Karpas-422 (cell line): ENCODE measurements at regions not wholly inside any gene's neighbourhood (a gene's known extent, or its start where the extent isn't known, plus 50 kb on each side); places are given as distances from the start of the nearest gene placed in this dataset.

Source experiments
- DNase-seq: peaks from one replicate; pipeline ENCODE4 v3.0.0-alpha.2; 2015
- H2AFZ ChIP-seq: fragments of 200-600 bp; sonication (generic); 2 replicates; pipeline ENCODE4 v1.6.1; 2014; ENCODE audit warnings: antibody characterized with exemption, low read length, mixed read lengths
- H3K27ac ChIP-seq: fragments of 200-600 bp; sonication (generic); 2 replicates; pipeline ENCODE4 v1.5.1; 2014; ENCODE audit warnings: mild to moderate bottlenecking, low read length, moderate library complexity
- H3K27me3 ChIP-seq: fragments of 200-600 bp; sonication (generic); 2 replicates; pipeline ENCODE4 v1.6.1; 2014; ENCODE audit warnings: low read length, mixed read lengths
- H3K36me3 ChIP-seq: fragments of 200-600 bp; sonication (generic); 2 replicates; pipeline ENCODE4 v1.6.1; 2014; ENCODE audit warnings: low read length, mixed read lengths; ENCODE audit not compliant: insufficient read depth
- H3K4me1 ChIP-seq: fragments of 200-600 bp; sonication (generic); 2 replicates; pipeline ENCODE4 v1.6.1; 2014; ENCODE audit warnings: mild to moderate bottlenecking, low read length, mixed read lengths
- H3K4me2 ChIP-seq: fragments of 200-600 bp; sonication (generic); 2 replicates; pipeline ENCODE4 v1.6.1; 2014; ENCODE audit warnings: low read length, low read depth, mild to moderate bottlenecking; ENCODE audit not compliant: poor library complexity, severe bottlenecking
- H3K4me3 ChIP-seq: fragments of 200-600 bp; sonication (generic); 2 replicates; pipeline ENCODE4 v1.5.1; 2014; ENCODE audit warnings: mild to moderate bottlenecking, antibody characterized with exemption, low read length, mixed read lengths
- H3K79me2 ChIP-seq: fragments of 200-600 bp; sonication (generic); 2 replicates; pipeline ENCODE4 v1.6.1; 2014; ENCODE audit warnings: mild to moderate bottlenecking, low read length, mixed read lengths
- H3K9ac ChIP-seq: fragments of 200-600 bp; sonication (generic); 2 replicates; pipeline ENCODE4 v1.6.0; 2014; ENCODE audit warnings: low read length
- H3K9me2 ChIP-seq: fragments of 200-600 bp; sonication (generic), shearing (Covaris generic); replicated peaks from 2 replicates; pipeline ENCODE4 v1.6.0; 2014; ENCODE audit warnings: mild to moderate bottlenecking, low read length, moderate library complexity; ENCODE audit not compliant: insufficient read depth
- H3K9me3 ChIP-seq: fragments of 300-700, 200-600 bp; sonication (generic); 2 replicates; pipeline ENCODE4 v1.6.1; 2014; ENCODE audit warnings: low read length, mixed read lengths
- H4K20me1 ChIP-seq: fragments of 200-600 bp; sonication (generic); 2 replicates; pipeline ENCODE4 v1.6.1; 2014; ENCODE audit warnings: mild to moderate bottlenecking, antibody characterized with exemption, low read length, low read depth; ENCODE audit not compliant: insufficient read depth

DNA sequence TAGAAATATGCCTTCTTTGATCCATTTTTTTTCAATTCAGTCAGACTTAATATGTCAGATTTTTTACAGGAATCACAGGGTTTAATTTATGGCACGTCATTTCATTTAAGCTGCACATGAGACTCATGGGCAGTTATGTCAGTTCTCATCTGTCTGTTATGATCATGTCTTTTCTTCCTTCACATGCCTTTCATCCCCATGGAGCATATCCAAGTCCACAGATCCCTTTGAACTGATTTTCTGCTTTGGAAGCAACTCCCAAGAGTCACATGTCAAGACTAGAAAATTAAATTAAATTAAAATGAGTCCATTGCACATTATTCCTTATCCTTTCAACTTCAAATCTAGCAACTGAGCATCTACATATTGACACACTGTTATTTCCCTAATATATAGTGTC, 1274.0 kb upstream of the C9orf72 start:
- no peaks in the 10 kb centered on the region for H3K27me3 ChIP-seq
- H3K4me2 ChIP-seq = no peak overlapping the region
- H3K4me1 ChIP-seq = no peaks in the 10 kb centered on the region
- no peak overlapping the region for H3K27ac ChIP-seq
- no peaks in the 10 kb centered on the region for H3K9me2 ChIP-seq
- no peaks in the 10 kb centered on the region for H3K36me3 ChIP-seq
- DNase-seq = no peak
- H3K79me2 ChIP-seq = no peaks in the 10 kb centered on the region
- no peaks in the 10 kb centered on the region for H4K20me1 ChIP-seq
- no peak overlapping the region for H2AFZ ChIP-seq
- H3K9me3 ChIP-seq = peaks cover 16% of the 10 kb centered on the region
- no peak overlapping the region for H3K4me3 ChIP-seq
- H3K9ac ChIP-seq = no peak overlapping the region

GRCh38 chr9:28848671-28849070, 1275.4 kb upstream of the C9orf72 start:
- H3K4me1 ChIP-seq = no peaks in the 10 kb centered on the region
- no peak overlapping the region for H3K4me3 ChIP-seq
- H3K9ac ChIP-seq = no peak overlapping the region
- H3K9me2 ChIP-seq = no peaks in the 10 kb centered on the region
- no peaks in the 10 kb centered on the region for H4K20me1 ChIP-seq
- no peaks in the 10 kb centered on the region for H3K79me2 ChIP-seq
- DNase-seq = no peak
- no peak overlapping the region for H2AFZ ChIP-seq
- H3K9me3 ChIP-seq = peaks cover 13% of the 10 kb centered on the region
- H3K36me3 ChIP-seq = no peaks in the 10 kb centered on the region
- no peaks in the 10 kb centered on the region for H3K27me3 ChIP-seq
- H3K4me2 ChIP-seq = no peak overlapping the region
- no peak overlapping the region for H3K27ac ChIP-seq

DNA sequence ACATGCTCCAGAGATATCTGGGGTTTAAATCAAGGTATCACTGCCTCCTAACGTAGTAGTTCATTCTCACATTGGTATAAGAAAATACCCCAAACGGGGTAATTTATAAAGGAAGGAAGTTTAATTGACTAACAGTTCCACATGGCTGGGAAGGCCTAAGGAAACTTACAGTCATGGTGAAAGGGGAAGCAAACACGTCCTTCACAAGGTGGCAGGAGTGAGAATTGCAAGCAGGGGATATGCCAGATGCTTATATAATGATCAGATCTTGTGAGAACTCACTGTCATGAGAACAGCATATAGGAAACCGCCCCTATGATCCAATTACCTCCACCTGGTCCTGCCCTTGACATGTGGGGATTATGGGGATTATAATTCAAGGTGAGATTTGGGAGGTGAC, 1280.2 kb upstream of the C9orf72 start:
- no peak overlapping the region for H3K4me3 ChIP-seq
- H3K4me2 ChIP-seq = no peak overlapping the region
- H3K79me2 ChIP-seq = no peaks in the 10 kb centered on the region
- no peaks in the 10 kb centered on the region for H3K36me3 ChIP-seq
- H3K9me3 ChIP-seq = peaks cover 11% of the 10 kb centered on the region
- H3K4me1 ChIP-seq = no peaks in the 10 kb centered on the region
- H4K20me1 ChIP-seq = no peaks in the 10 kb centered on the region
- H3K27ac ChIP-seq = no peak overlapping the region
- no peak overlapping the region for H2AFZ ChIP-seq
- H3K9me2 ChIP-seq = no peaks in the 10 kb centered on the region
- H3K9ac ChIP-seq = no peak overlapping the region
- DNase-seq = no peak
- no peaks in the 10 kb centered on the region for H3K27me3 ChIP-seq

DNA sequence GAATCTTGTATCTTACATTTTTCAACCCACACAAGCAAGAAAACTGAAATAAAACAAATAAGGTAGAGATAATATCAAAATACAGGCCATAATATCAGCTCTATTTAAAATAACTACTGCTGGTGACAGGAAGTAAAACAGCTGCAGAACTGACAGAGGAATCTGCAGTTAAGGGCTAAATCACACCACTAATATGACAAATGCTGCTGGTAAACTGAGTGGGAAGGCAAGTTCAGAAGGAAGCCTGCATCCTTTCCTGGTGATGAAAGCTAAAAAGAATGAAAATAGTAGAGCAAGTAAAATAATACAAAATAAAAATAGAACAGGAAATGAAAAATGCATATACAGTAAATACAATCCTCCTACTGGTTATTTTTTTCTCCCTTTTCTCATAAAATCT, 1293.7 kb upstream of the C9orf72 start:
- Histone ChIP-seq H3K9me2 (no peaks in the 10 kb centered on the region), H3K9me3 (peaks cover 8% of the 10 kb centered on the region), H3K27ac (no peak overlapping the region), H3K9ac (no peak overlapping the region), H2AFZ (no peak overlapping the region), H4K20me1 (no peaks in the 10 kb centered on the region), H3K79me2 (no peaks in the 10 kb centered on the region), H3K4me1 (no peaks in the 10 kb centered on the region), H3K27me3 (no peaks in the 10 kb centered on the region), H3K36me3 (no peaks in the 10 kb centered on the region), H3K4me2 (no peak overlapping the region), H3K4me3 (no peak overlapping the region)
- no peak for DNase-seq

DNA sequence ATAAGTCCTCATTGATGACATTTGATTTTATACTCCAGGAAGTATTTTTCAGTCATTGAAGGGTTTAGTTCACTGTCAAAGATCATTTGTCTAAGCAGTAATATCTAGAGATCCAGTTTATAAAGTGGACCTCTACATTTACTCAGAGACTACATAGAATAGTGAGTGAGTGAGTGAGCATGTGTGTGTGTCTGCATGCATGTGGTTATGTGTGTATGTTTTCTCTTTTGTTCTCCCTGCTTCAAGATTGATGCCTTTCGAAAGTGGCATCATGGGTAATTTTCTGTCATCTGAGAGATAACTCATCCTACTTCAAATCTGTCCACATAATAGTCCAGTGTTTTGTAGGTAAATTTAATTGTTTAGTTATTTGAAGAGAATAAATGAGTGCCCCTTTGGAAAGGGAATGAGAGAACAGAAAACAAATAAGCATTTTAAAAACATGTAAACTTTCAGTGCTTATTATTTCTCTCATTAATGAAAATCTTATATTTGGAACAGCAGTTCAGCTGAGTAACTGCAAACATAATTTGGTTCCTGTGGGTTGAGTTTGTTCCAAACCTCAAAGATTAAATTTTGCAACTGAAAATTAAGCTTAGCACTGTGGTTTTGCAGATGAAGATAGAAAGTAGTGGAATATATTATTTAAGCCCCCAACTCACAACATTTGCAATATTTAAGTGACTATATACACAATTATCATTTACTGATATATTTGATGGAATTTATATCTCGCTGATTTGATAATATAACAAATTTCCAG, 1295.1 kb upstream of the C9orf72 start:
- Histone ChIP-seq H3K4me1 (no peaks in the 10 kb centered on the region), H3K4me3 (no peak overlapping the region), H3K9me2 (no peaks in the 10 kb centered on the region), H3K4me2 (no peak overlapping the region), H2AFZ (no peak overlapping the region), H3K36me3 (no peaks in the 10 kb centered on the region), H3K79me2 (no peaks in the 10 kb centered on the region), H3K9ac (no peak overlapping the region), H3K27me3 (no peaks in the 10 kb centered on the region), H3K27ac (no peak overlapping the region), H3K9me3 (peaks cover 4% of the 10 kb centered on the region; the same call in 1 of the 2 replicates), H4K20me1 (no peaks in the 10 kb centered on the region)
- no peak for DNase-seq

GRCh38 chr9:28882529-28882928, 1309.2 kb upstream of the C9orf72 start:
- no peaks in the 10 kb centered on the region for H3K4me1 ChIP-seq
- H3K9me2 ChIP-seq = no peaks in the 10 kb centered on the region
- no peaks in the 10 kb centered on the region for H3K36me3 ChIP-seq
- no peak overlapping the region for H3K27ac ChIP-seq
- H3K9me3 ChIP-seq = no peaks in the 10 kb centered on the region
- H3K9ac ChIP-seq = no peak overlapping the region
- no peak for DNase-seq
- no peak overlapping the region for H3K4me2 ChIP-seq
- no peak overlapping the region for H2AFZ ChIP-seq
- H3K27me3 ChIP-seq = no peaks in the 10 kb centered on the region
- H3K79me2 ChIP-seq = no peaks in the 10 kb centered on the region
- H3K4me3 ChIP-seq = no peak overlapping the region
- no peaks in the 10 kb centered on the region for H4K20me1 ChIP-seq

DNA sequence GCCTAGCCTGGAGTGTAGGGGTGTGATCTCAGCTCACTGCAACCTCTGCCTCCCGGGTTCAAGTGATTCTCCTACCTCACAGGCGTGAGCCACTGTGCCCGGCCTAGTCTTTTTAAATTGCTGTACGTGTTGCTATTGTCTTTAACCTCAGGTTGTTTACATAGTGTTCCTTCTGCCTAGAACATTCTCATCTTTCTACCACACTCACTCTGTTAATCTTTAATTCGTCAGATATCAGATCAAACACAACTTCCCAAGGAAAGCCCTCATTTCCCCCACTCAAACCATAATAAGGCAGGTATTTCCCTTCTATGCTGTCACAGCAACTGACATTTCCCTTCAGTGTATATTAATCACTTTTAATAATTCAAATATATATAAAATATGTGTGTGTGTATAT, 1310.0 kb upstream of the C9orf72 start:
- Histone ChIP-seq H3K27me3 (no peaks in the 10 kb centered on the region), H3K9me2 (no peaks in the 10 kb centered on the region), H3K9ac (no peak overlapping the region), H3K9me3 (no peaks in the 10 kb centered on the region), H3K79me2 (no peaks in the 10 kb centered on the region), H2AFZ (no peak overlapping the region), H3K4me1 (no peaks in the 10 kb centered on the region), H3K36me3 (no peaks in the 10 kb centered on the region), H3K27ac (no peak overlapping the region), H4K20me1 (no peaks in the 10 kb centered on the region), H3K4me3 (no peak overlapping the region), H3K4me2 (no peak overlapping the region)
- DNase-seq = no peak

DNA sequence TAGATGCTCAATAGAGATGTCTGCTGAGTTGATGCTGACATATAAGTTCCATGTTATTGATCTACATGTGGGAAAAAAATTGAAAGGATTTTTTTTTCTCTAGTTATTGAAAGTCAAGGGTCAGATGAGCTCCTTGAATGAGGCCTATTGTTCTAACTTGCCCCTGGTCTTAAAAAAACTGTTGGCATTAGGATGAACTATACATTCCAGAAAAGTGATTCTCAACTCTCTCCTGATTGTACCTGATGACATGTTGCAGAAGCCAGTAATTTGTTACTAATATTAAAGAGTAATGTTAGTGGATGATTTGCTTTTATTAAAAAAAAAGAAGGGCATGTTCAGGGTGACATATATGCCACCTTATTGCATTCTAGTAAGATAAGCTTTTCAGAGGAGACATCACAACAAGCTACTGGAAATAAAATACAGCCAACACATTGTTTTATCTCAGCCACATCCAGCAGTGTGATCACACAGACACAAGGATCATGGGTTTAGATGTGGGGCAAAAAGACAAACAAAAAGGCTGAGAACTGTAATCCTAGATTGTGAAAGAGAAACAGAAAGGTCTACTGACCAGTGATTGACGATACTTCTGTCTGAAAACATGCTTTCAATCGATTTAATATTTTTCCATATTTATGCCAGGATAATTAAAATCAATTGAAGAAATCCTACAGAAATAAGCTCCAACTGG, 1314.1 kb upstream of the C9orf72 start:
- Histone ChIP-seq H3K27me3 (no peaks in the 10 kb centered on the region), H3K4me2 (no peak overlapping the region), H3K27ac (no peak overlapping the region)

More for the DNA sequence above, 1314.1 kb upstream of the C9orf72 start:
- H3K9me3 ChIP-seq = no peaks in the 10 kb centered on the region; the same call in 1 of the 2 replicates
- no peaks in the 10 kb centered on the region for H3K79me2 ChIP-seq
- no peaks in the 10 kb centered on the region for H3K9me2 ChIP-seq
- no peak overlapping the region for H3K9ac ChIP-seq
- no peaks in the 10 kb centered on the region for H4K20me1 ChIP-seq
- no peaks in the 10 kb centered on the region for H3K36me3 ChIP-seq
- H2AFZ ChIP-seq = no peak overlapping the region
- H3K4me3 ChIP-seq = no peak overlapping the region
- no peaks in the 10 kb centered on the region for H3K4me1 ChIP-seq
- DNase-seq = no peak
